ENCODE measurements at regions not wholly inside any gene's neighbourhood (a gene's known extent, or its start where the extent isn't known, plus 50 kb on each side); places are given as distances from the start of the nearest gene placed in this dataset.
"Not testable (repeated sequence)": the region's sequence is repeated elsewhere in the genome, so short reads cannot be mapped to it uniquely, and the experiment has no call there.

GRCh38 chr15:81859737-81860516 is 185.9 kb downstream of the MEX3B start:
- peak; percentile 50 for DNase-seq

DNA sequence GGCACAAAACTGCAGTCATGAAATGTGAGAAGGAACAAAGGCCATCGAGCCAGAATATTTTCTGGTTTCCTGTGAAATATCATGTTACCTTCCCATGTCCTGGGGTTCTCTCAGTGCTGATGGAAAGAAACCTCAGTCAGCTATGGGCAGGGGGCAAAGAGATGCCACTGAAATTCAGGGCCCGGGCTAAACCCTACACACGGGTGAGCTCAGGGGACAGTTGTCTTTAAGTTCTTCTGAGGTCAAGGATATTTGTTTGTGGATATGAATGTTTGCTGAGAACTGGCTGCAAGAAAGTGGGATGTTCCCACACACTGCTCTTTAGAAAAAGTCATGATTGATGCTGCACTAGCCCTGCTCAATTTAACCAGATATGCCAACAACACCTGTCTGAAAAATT is 187.2 kb downstream of the MEX3B start:
- no peak for DNase-seq

DNA sequence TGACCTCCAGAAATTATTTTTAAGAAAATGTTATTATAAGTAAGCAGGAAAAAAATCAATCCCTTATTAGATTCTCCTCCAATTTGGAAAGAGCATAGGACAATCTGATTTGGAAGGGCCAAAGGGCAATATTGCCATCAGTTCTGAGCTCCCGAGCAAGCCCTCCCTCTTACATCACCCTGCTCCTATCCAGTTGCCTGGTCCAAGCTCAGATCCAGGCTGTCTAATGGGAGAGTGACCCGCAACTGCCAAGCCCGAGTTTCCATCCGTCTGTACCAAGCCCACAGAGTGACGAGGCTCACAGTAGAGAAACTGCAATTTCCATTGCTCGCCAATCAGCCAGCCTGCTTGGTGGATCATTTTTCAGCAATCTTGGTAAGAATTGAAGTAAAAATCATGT is 187.7 kb downstream of the MEX3B start:
- no peak for DNase-seq

GRCh38 chr15:81856634-81857026 is 189.2 kb downstream of the MEX3B start:
- DNase-seq, result no peak

- DNase-seq, result no peak
Observed at GRCh38 chr15:81856001-81856633, 189.7 kb downstream of the MEX3B start.

- no peak for DNase-seq
Observed at GRCh38 chr15:81853150-81853748, 192.6 kb downstream of the MEX3B start.

- DNase-seq, result no peak
Observed at GRCh38 chr15:81852411-81853149, 193.2 kb downstream of the MEX3B start.

DNA sequence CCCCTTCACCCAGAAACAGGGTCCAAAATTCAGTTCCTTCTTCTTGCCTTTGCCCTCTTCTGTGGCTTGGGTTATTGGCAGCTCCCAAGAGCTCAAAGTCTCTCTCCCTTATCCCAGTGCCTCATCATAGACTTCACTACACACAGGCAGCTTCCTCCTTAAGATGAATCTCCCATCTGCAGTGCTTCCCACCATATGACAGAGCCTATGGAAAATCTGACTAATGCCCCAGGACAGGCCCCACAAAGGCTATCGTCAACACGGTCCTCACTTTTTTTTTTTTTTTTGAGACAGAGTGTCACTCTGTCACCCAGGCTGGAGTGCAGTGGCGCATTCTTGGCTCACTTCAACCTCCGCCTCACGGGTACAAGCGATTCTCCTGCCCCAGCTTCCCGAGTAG is 194.1 kb downstream of the MEX3B start:
- no peak for DNase-seq

DNA sequence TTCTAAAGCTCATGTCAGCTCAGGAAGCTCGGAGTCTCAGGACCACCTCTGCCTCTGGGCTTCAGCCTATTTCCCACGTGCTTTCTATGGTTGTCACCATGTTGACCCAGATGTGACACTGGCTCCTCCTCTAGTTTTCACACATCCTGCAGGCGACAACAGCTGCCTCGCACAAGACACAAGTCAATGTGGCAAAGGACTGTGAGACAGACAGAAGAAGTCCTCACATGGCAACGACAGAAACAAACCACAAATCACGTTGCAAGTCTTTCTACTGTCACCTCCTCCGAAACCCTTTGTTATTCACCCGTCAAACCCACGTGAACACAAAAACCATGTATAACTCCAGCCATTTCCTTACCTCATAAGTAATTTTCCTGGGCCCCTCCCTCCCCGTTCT is 194.5 kb downstream of the MEX3B start:
- DNase-seq, result no peak

DNA sequence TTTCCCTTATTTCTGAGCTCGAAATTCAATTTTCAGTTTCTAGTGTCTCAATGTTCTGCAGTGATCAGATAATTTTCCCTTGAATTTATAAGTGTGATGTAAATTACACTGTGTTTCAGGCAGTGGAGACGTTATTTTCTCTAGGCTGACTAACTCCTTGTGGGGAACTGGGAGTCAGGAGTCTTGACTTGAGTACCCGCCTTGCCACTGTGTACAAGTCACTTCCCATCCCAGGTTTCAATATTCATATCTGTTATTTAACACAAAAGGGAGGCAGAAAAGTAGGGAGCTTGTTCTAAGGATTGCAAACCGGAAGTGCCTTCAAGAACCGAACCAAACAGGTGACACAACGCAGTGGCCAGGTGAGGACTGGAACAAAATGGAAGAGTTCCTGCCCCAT is 196.5 kb downstream of the MEX3B start:
- DNase-seq, result no peak

DNA sequence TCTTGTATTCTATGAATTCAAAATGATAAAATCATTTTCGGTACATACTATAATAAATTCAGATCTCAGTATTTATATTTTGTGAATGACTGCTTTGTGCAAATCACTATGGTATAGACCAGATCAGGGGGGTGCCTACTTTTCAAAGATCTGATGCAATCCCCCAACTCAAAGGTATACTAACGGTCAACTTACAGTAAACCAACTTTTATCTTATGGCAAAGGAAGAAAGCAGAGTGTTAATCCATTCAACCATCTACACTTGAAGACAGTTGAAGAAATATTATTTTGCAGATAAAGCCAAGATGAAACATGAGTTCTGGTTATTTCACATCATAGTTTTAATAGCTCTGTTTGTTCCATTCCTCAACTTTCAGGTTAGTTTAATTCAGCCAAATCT is 197.1 kb downstream of the MEX3B start:
- no peak for DNase-seq

DNA sequence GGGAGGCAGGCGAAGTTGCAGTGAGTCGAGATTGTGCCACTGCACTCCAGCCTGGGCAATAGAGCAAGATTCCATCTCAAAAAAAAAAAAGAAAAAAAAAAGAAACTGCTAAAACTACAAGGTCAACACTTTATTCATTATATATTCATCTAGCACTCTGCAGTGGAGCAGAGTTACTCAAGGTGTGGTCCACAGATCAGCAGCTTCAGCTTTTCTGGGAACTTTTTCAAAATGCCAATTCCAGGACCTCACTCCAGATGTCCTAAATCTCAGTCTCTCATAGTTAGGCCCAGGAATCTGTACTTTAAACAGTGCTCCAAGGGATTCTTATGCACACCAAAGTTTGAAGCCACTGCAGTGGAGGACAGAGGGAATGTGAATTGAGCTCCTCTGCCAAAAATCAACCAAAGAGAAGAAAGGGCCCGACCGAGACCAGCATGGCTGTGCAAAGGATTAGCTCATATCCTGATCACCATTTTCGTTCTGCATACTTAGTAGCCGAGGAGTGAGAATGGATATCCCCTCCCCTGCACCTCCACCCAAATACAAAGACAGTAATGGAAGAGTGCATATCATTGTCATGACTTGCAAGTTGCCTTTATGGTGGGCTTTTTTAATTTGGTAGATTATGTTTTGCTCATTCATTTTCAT is 201.9 kb downstream of the MEX3B start:
- DNase-seq, result no peak

GRCh38 chr15:81843226-81843625 is 202.6 kb downstream of the MEX3B start:
- DNase-seq, result no peak

- no peak for DNase-seq
Observed at GRCh38 chr15:81839387-81839786, 206.4 kb downstream of the MEX3B start.

- DNase-seq, result no peak
Observed at GRCh38 chr15:81835731-81836130, 210.1 kb downstream of the MEX3B start.

DNA sequence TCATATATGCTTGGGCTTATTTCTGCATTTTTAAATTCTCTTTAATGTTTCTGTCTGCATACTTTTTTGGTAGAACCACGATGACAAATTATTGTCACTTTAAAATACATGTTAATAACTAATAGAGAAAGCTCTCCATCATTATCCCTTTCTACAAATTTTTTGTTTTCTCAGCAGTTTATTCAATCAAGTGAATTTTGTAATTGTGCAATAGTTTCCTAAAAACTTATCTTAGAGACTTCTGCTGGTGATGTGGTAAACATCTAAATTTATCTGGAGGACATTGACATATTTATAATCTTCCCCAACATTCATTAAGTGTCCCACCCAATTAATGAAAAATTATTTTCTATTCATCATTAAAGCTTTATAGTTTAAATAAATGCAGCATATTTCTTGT is 215.3 kb downstream of the MEX3B start:
- no peak for DNase-seq

GRCh38 chr15:81829918-81830317 is 215.9 kb downstream of the MEX3B start:
- no peak for DNase-seq

GRCh38 chr15:81828135-81828534 is 217.7 kb downstream of the MEX3B start:
- DNase-seq, result no peak

DNA sequence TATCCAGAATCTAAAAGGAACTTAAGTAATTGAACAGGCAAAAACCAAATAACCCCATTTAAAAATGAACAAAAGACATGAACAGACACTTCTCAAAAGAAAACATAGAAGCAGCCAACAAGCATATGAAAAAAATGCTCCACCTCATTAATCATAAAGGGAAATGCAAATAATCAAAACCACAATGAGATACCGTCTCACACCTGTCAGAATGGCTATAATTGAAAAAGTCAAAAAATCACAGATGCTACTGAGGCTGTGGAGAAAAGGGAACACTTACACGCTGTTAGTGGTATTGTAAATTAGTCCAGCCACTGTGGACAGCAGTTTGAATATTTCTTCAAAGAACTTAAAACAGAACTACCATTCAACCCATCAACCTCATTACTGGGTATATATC is 220.7 kb downstream of the MEX3B start:
- DNase-seq, result no peak

DNA sequence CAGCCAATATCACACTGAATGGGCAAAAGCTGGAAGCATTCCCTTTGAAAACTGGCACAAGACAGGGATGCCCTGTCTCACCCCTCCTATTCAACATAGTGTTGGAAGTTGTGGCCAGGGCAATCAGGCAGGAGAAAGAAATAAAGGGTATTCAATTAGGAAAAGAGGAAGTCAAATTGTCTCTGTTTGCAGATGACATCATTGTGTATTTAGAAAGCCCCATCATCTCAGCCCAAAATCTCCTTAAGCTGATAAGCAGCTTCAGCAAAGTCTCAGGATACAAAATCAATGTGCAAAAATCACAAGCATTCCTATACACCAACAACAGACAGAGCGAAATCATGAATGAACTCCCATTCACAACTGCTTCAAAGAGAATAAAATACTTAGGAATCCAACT is 223.2 kb downstream of the MEX3B start:
- not testable (repeated sequence) for DNase-seq

DNA sequence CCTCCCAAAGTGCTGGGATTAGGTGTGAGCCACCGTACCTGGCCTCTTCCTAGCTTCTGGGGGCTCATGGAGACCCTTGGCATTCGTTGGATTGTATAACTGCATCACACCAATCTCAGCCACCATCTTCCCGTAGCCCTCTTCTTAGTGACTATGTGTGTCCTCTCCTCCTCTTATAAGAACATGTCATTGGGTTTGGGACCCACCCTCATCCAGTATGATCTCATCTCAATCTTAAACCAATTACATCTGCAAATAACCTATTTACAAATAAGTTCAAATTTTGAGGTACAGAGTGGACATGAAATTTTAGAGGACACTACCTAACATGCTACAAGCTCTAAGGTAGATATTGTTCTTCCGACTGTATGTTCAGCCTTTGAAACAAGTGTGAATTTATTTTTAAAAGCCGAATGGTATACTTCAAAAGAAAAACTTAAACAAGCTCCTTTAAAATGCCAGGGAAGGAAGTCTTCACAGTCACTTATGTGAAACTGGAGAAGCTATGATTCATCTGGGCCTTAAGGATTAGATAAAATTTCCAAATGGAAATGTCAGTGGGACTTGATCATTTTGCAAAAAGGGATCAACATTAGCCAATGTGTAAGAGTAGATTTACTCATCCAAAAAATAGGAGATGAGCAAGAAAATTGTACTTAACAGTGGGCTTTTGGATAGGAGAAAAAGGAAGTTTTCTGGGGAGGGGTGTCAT is 225.7 kb downstream of the MEX3B start:
- no peak for DNase-seq

GRCh38 chr15:81814882-81815455 is 230.8 kb downstream of the MEX3B start:
- no peak for DNase-seq
